ENCODE measurements at regions not wholly inside any gene's neighbourhood (a gene's known extent, or its start where the extent isn't known, plus 50 kb on each side); places are given as distances from the start of the nearest gene placed in this dataset.

DNA sequence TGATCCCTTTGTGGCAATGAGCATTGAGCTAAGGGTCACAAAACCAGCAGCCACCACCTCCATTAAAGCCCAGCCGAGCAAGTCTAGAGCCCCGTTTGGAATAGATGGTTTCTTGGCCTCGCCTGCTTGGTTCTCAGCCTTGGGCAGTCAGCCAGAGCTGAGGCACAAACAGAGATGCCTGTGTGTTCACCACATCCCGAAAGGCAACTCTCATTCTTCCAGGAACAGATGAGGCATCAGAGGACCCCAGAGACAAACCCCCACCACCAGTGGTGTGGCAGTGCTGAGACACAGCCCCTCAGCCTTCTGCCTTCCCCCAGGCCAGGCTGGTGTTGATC is 203.3 kb upstream of the ZMIZ1 start:
- no peaks in the 10 kb centered on the region for H3K27me3 ChIP-seq
- DNase-seq (ENCODE audit: low spot score in 2 of 2) = no peak
- WGBS = 50% methylated on average over 4 of the region's 4 CpGs
- no peak overlapping the region for H3K27ac ChIP-seq
- no peaks in the 10 kb centered on the region for H3K36me3 ChIP-seq
- no peaks in the 10 kb centered on the region for H3K9me3 ChIP-seq
- no peak for TF ChIP-seq EP300 (IDR thresholded peaks at IDR 0.05)
- no peak for TF ChIP-seq POLR2AphosphoS5 (IDR thresholded peaks at IDR 0.05)
- H3K4me3 ChIP-seq = no peak overlapping the region
- peaks cover 7% of the 10 kb centered on the region for H3K4me1 ChIP-seq

GRCh38 chr10:78865931-78866717 is 202.6 kb upstream of the ZMIZ1 start:
- TF ChIP-seq POLR2A (IDR thresholded peaks at IDR 0.05) = no peak
- no peak for TF ChIP-seq POLR2AphosphoS5 (IDR thresholded peaks at IDR 0.05)
- no peak for TF ChIP-seq EP300 (IDR thresholded peaks at IDR 0.05)
- TF ChIP-seq, protein P1, sequence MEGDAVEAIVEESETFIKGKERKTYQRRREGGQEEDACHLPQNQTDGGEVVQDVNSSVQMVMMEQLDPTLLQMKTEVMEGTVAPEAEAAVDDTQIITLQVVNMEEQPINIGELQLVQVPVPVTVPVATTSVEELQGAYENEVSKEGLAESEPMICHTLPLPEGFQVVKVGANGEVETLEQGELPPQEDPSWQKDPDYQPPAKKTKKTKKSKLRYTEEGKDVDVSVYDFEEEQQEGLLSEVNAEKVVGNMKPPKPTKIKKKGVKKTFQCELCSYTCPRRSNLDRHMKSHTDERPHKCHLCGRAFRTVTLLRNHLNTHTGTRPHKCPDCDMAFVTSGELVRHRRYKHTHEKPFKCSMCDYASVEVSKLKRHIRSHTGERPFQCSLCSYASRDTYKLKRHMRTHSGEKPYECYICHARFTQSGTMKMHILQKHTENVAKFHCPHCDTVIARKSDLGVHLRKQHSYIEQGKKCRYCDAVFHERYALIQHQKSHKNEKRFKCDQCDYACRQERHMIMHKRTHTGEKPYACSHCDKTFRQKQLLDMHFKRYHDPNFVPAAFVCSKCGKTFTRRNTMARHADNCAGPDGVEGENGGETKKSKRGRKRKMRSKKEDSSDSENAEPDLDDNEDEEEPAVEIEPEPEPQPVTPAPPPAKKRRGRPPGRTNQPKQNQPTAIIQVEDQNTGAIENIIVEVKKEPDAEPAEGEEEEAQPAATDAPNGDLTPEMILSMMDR (IDR thresholded peaks at IDR 0.05) = no peak
- WGBS = 96% methylated on average over 10 of the region's 12 CpGs
- H3K27me3 ChIP-seq = no peaks in the 10 kb centered on the region
- no peaks in the 10 kb centered on the region for H3K9me3 ChIP-seq
- no peak overlapping the region for H3K27ac ChIP-seq
- H3K4me3 ChIP-seq = no peak overlapping the region
- no peak for DNase-seq (ENCODE audit: low spot score in 2 of 2)
- no peaks in the 10 kb centered on the region for H3K36me3 ChIP-seq
- H3K4me1 ChIP-seq = peaks cover 7% of the 10 kb centered on the region

DNA sequence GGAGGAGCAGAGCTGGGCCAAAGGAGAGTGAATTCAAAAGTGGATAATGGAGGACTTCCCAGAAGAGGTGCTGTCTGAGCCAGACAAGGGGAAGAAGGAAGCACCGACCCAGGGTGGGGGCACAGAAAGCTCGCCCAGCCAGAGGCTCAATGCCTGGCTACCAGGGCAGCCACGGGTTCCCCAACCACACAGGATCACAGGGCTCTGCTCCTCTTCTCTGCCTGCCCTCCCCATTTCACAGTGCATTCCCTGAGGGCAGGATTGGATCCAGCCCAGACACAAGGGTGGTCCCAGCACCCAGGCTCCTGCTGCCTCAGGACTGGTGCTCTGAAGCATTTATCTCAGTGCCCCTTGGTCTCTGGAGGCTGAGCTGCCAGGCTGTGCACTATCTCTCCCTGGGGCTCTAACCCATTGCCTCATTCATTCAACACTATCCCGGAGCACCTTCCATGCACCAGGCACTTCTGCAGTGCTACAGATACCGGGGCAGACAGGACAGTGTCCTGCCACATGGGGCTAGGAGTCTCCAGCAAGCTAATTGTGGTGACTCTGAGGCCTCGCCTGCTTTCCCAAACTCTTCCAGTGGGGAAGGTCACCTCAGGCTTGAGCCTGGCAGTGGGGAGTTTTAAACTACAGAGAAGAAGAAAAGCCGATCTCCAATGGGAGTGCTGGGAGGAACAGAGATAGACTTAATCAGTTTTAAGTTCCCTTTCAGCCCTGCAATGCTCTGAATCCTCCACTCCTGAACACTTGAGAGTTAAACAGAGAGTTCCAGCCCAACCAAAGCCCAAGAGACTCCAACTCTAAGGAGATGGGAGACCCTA is 201.8 kb upstream of the ZMIZ1 start:
- H3K27ac ChIP-seq = no peak overlapping the region
- no peak for TF ChIP-seq POLR2AphosphoS5 (IDR thresholded peaks at IDR 0.05)
- no peak for TF ChIP-seq EP300 (IDR thresholded peaks at IDR 0.05)
- no peak for TF ChIP-seq POLR2A (IDR thresholded peaks at IDR 0.05)
- TF ChIP-seq, protein P1 (IDR thresholded peaks at IDR 0.05) = no peak
- H3K36me3 ChIP-seq = no peaks in the 10 kb centered on the region
- H3K27me3 ChIP-seq = no peaks in the 10 kb centered on the region
- no peaks in the 10 kb centered on the region for H3K9me3 ChIP-seq
- DNase-seq (ENCODE audit: low spot score in 2 of 2) = no peak
- WGBS = 79% methylated on average over 6 of the region's 7 CpGs
- H3K4me1 ChIP-seq = peaks cover 7% of the 10 kb centered on the region
- H3K4me3 ChIP-seq = no peak overlapping the region

DNA sequence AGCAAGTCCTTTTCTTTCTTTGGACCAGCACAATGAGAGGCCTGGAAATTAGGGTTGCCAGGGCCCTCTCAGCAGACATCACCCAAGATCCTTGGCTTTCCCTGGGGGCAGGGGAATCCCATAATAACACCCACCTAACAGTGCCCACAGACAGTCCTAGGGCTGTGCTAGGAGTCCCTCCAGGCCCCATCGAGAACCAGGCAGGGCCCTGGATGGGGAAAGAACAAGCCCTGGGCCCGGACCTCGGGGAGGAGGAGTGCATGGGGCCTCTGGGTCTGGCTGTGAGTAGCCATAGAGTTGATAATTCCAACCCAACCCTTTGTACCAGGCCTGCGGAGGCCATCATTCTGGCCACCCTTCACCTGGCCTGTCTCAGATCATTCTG is 201.2 kb upstream of the ZMIZ1 start:
- TF ChIP-seq POLR2A (IDR thresholded peaks at IDR 0.05) (no peak), POLR2AphosphoS5 (IDR thresholded peaks at IDR 0.05) (no peak), EP300 (IDR thresholded peaks at IDR 0.05) (no peak)
- TF ChIP-seq, protein P1 (IDR thresholded peaks at IDR 0.05) = no peak
- Histone ChIP-seq H3K27ac (no peak overlapping the region), H3K9me3 (no peaks in the 10 kb centered on the region), H3K27me3 (no peaks in the 10 kb centered on the region), H3K4me3 (no peak overlapping the region), H3K4me1 (peaks cover 7% of the 10 kb centered on the region), H3K36me3 (no peaks in the 10 kb centered on the region)
- WGBS = 100% methylated on average over 4 of the region's 4 CpGs
- DNase-seq (ENCODE audit: low spot score in 2 of 2) = no peak

DNA sequence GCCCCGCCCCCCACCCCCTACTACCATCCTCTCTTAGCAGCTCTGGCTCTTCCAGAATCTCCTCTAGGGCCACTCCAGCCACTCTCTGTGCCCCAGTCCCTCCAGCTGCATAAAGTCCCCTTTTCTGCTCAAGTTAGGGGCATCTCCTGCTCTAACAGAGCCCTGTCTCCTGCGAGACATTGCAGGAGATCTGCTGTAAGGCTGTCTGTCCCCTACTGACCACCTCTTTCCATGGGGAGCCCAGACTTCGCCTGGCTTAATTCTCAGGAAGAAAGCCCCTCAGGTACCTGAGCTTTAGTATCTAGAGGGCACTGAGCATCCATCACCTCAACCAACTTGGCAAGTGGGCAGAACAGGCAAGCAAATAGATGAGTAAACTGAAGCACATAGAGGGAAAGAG is 200.7 kb upstream of the ZMIZ1 start:
- Histone ChIP-seq H3K27ac (no peak overlapping the region), H3K4me1 (peaks cover 7% of the 10 kb centered on the region), H3K27me3 (no peaks in the 10 kb centered on the region), H3K9me3 (no peaks in the 10 kb centered on the region), H3K4me3 (no peak overlapping the region), H3K36me3 (no peaks in the 10 kb centered on the region)
- 90% methylated on average over 3 of the region's 3 CpGs for WGBS
- DNase-seq (ENCODE audit: low spot score in 2 of 2) = no peak
- TF ChIP-seq EP300 (IDR thresholded peaks at IDR 0.05) (no peak), POLR2A (IDR thresholded peaks at IDR 0.05) (no peak), POLR2AphosphoS5 (IDR thresholded peaks at IDR 0.05) (no peak)
- TF ChIP-seq, protein P1 (IDR thresholded peaks at IDR 0.05) = no peak

Data from suprapubic skin (tissue), 4 donors.